OCI-LY1 (cell line): ENCODE measurements at regions not wholly inside any gene's neighbourhood (a gene's known extent, or its start where the extent isn't known, plus 50 kb on each side); places are given as distances from the start of the nearest gene placed in this dataset.

Source experiments
- H2AFZ ChIP-seq: fragments of 200-600 bp; sonication (generic), shearing (Covaris generic); 2 replicates; pipeline ENCODE4 v1.6.0; 2014; ENCODE audit warnings: antibody characterized with exemption, mild to moderate bottlenecking, low read length
- H3F3A ChIP-seq: fragments of 200-600 bp; sonication (generic), shearing (Covaris generic); 2 replicates; pipeline ENCODE4 v1.6.0; 2014; ENCODE audit warnings: mild to moderate bottlenecking, antibody characterized with exemption, low read length, moderate library complexity; ENCODE audit not compliant: insufficient read depth
- H3K27ac ChIP-seq: fragments of 200-600 bp; sonication (generic); 2 replicates; pipeline ENCODE4 v1.5.1; 2014; ENCODE audit warnings: low read length, mixed run types, mild to moderate bottlenecking, low read depth; ENCODE audit not compliant: poor library complexity, severe bottlenecking
- H3K27me3 ChIP-seq: fragments of 200-600 bp; sonication (generic); 2 replicates; pipeline ENCODE4 v1.6.0; 2014; ENCODE audit warnings: antibody characterized with exemption, mild to moderate bottlenecking, low read length, moderate library complexity; ENCODE audit not compliant: insufficient read depth
- H3K36me3 ChIP-seq: fragments of 200-600 bp; sonication (generic); 2 replicates; pipeline ENCODE4 v1.6.1; 2014; ENCODE audit warnings: mild to moderate bottlenecking, antibody characterized with exemption, low read length, moderate library complexity, mixed read lengths; ENCODE audit not compliant: insufficient read depth
- H3K4me1 ChIP-seq: fragments of 200-600 bp; sonication (generic); 2 replicates; pipeline ENCODE4 v1.5.1; 2014; ENCODE audit warnings: mild to moderate bottlenecking, low read length, moderate library complexity; ENCODE audit not compliant: insufficient read depth, severe bottlenecking
- H3K4me2 ChIP-seq: fragments of 200-600 bp; sonication (generic), shearing (Covaris generic); 2 replicates; pipeline ENCODE4 v1.6.1; 2014; ENCODE audit warnings: low read length
- H3K4me3 ChIP-seq: fragments of 200-600 bp; sonication (generic); 2 replicates; pipeline ENCODE4 v1.5.1; 2014; ENCODE audit warnings: low read length, low read depth, mild to moderate bottlenecking, mixed read lengths; ENCODE audit not compliant: poor library complexity, severe bottlenecking
- H3K79me2 ChIP-seq: fragments of 200-600 bp; shearing (Covaris generic); 2 replicates; pipeline ENCODE4 v1.6.1; 2016; ENCODE audit warnings: mixed run types, low read length, mixed read lengths; ENCODE audit not compliant: insufficient read depth
- H3K9ac ChIP-seq: fragments of 200-600 bp; sonication (generic), shearing (Covaris generic); 2 replicates; pipeline ENCODE4 v1.6.1; 2014; ENCODE audit warnings: mild to moderate bottlenecking, low read length, mixed read lengths
- H3K9me2 ChIP-seq: fragments of 200-600 bp; sonication (generic), shearing (Covaris generic); 2 replicates; pipeline ENCODE4 v1.6.1; 2014; ENCODE audit warnings: low read depth, mild to moderate bottlenecking, low read length, mixed read lengths
- H3K9me3 ChIP-seq: fragments of 200-600 bp; shearing (Covaris generic); 2 replicates; pipeline ENCODE4 v1.6.1; 2014; ENCODE audit warnings: low read length, mixed read lengths
- H4K20me1 ChIP-seq: fragments of 200-600 bp; sonication (generic), shearing (Covaris generic); 2 replicates; pipeline ENCODE4 v1.6.0; 2016; ENCODE audit warnings: mild to moderate bottlenecking, low read length; ENCODE audit not compliant: insufficient read depth
- EZH2 ChIP-seq: fragments of 200-600 bp; sonication (generic), shearing (Covaris generic); IDR thresholded peaks from 2 replicates; pipeline ENCODE4 v1.8.0; 2017; ENCODE audit warnings: borderline replicate concordance, mixed run types, mild to moderate bottlenecking, antibody characterized with exemption, low read length, moderate library complexity, mixed read lengths
- TF ChIP-seq, protein P1 (sequence below): fragments of 200-600 bp; sonication (generic), shearing (Covaris generic); IDR thresholded peaks from 2 replicates; pipeline ENCODE4 v1.5.1; 2017; ENCODE audit warnings: mild to moderate bottlenecking, antibody characterized with exemption, low read length, moderate library complexity, mixed read lengths

DNA sequence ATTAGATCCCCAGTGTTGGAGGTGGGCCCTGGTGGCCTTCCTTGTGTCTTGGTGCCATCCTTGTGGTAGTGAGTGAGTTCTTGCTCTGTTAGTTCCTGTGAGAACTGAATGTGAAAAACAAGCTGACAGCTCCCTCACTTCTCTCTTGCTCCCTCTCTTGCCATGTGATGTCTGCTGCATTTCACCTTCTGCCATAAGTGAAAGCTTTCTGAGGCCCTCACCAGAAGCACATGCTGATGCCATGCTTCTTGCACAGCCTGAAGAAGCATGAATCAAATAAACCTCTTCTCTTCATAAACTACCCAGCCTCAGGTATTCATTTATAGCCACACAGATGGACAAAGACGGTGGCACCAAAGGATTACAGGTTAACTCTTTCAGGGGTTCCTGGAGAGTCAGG, 166.1 kb upstream of the ETV3 start:
- Histone ChIP-seq H4K20me1 (no peaks in the 10 kb centered on the region), H3K27ac (no peak overlapping the region), H3K9ac (no peak overlapping the region), H3K4me3 (no peak overlapping the region), H3K9me2 (no peaks in the 10 kb centered on the region), H3K36me3 (no peaks in the 10 kb centered on the region), H3K4me2 (no peak overlapping the region), H3F3A (no peaks in the 10 kb centered on the region), H2AFZ (no peak overlapping the region), H3K9me3 (no peaks in the 10 kb centered on the region), H3K79me2 (no peaks in the 10 kb centered on the region), H3K27me3 (no peaks in the 10 kb centered on the region; the same call in 1 of the 2 replicates), H3K4me1 (no peaks in the 10 kb centered on the region)
- no peak for TF ChIP-seq EZH2
- TF ChIP-seq, protein P1, sequence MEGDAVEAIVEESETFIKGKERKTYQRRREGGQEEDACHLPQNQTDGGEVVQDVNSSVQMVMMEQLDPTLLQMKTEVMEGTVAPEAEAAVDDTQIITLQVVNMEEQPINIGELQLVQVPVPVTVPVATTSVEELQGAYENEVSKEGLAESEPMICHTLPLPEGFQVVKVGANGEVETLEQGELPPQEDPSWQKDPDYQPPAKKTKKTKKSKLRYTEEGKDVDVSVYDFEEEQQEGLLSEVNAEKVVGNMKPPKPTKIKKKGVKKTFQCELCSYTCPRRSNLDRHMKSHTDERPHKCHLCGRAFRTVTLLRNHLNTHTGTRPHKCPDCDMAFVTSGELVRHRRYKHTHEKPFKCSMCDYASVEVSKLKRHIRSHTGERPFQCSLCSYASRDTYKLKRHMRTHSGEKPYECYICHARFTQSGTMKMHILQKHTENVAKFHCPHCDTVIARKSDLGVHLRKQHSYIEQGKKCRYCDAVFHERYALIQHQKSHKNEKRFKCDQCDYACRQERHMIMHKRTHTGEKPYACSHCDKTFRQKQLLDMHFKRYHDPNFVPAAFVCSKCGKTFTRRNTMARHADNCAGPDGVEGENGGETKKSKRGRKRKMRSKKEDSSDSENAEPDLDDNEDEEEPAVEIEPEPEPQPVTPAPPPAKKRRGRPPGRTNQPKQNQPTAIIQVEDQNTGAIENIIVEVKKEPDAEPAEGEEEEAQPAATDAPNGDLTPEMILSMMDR = no peak

GRCh38 chr1:157302724-157303123, 164.5 kb upstream of the ETV3 start:
- H3K9me3 ChIP-seq = no peaks in the 10 kb centered on the region
- H3K4me3 ChIP-seq = no peak overlapping the region
- no peaks in the 10 kb centered on the region for H3F3A ChIP-seq
- H3K27ac ChIP-seq = no peak overlapping the region
- H3K27me3 ChIP-seq = no peaks in the 10 kb centered on the region; the same call in 1 of the 2 replicates
- TF ChIP-seq, protein P1 = no peak
- no peak for TF ChIP-seq EZH2
- no peak overlapping the region for H3K4me2 ChIP-seq
- H3K4me1 ChIP-seq = no peaks in the 10 kb centered on the region
- no peak overlapping the region for H3K9ac ChIP-seq
- no peaks in the 10 kb centered on the region for H4K20me1 ChIP-seq
- H3K9me2 ChIP-seq = no peaks in the 10 kb centered on the region
- no peaks in the 10 kb centered on the region for H3K36me3 ChIP-seq
- H3K79me2 ChIP-seq = no peaks in the 10 kb centered on the region
- no peak overlapping the region for H2AFZ ChIP-seq

GRCh38 chr1:157302199-157302497, 164.0 kb upstream of the ETV3 start:
- H3K36me3 ChIP-seq = no peaks in the 10 kb centered on the region
- H3K27me3 ChIP-seq = no peaks in the 10 kb centered on the region; the same call in 1 of the 2 replicates
- no peaks in the 10 kb centered on the region for H4K20me1 ChIP-seq
- H3K4me2 ChIP-seq = no peak overlapping the region
- H2AFZ ChIP-seq = no peak overlapping the region
- no peak for TF ChIP-seq EZH2
- TF ChIP-seq, protein P1 = no peak
- H3K4me3 ChIP-seq = no peak overlapping the region
- H3K9me3 ChIP-seq = no peaks in the 10 kb centered on the region
- H3F3A ChIP-seq = no peaks in the 10 kb centered on the region
- H3K27ac ChIP-seq = no peak overlapping the region
- no peaks in the 10 kb centered on the region for H3K79me2 ChIP-seq
- no peak overlapping the region for H3K9ac ChIP-seq
- H3K9me2 ChIP-seq = no peaks in the 10 kb centered on the region
- H3K4me1 ChIP-seq = no peaks in the 10 kb centered on the region
